CD4-positive, alpha-beta T cell treated with Interleukin-15 for 4 hours (primary cell): ENCODE measurements at regions not wholly inside any gene's neighbourhood (a gene's known extent, or its start where the extent isn't known, plus 50 kb on each side); places are given as distances from the start of the nearest gene placed in this dataset.

Source experiments
- DNase-seq: peaks from one replicate; pipeline ENCODE4 v3.0.0-alpha.2; 2020; ENCODE audit warnings: low spot score

- no peak for DNase-seq
These were observed 260.5 kb downstream of the CCDC85A start for GRCh38 chr2:56444339-56444738.

- DNase-seq: no peak
These were observed 264.7 kb downstream of the CCDC85A start for GRCh38 chr2:56448403-56449001.

- DNase-seq: no peak
These were observed 265.2 kb downstream of the CCDC85A start for GRCh38 chr2:56449002-56449431.

GRCh38 chr2:56449449-56449860 lies 265.7 kb downstream of the CCDC85A start:
- no peak for DNase-seq

- DNase-seq: no peak
These were observed 266.3 kb downstream of the CCDC85A start for GRCh38 chr2:56450047-56450446.

- DNase-seq: no peak
These were observed 267.0 kb downstream of the CCDC85A start for GRCh38 chr2:56450772-56451171.

GRCh38 chr2:56455642-56456041 lies 271.9 kb downstream of the CCDC85A start:
- no peak for DNase-seq

GRCh38 chr2:56456791-56457190 lies 273.0 kb downstream of the CCDC85A start:
- no peak for DNase-seq

GRCh38 chr2:56460508-56460907 lies 276.7 kb downstream of the CCDC85A start:
- DNase-seq: no peak

- DNase-seq: no peak
These were observed 280.3 kb downstream of the CCDC85A start for GRCh38 chr2:56464066-56464465.

- DNase-seq: no peak
These were observed 280.8 kb downstream of the CCDC85A start for GRCh38 chr2:56464613-56465012.

GRCh38 chr2:56465491-56465890 lies 281.7 kb downstream of the CCDC85A start:
- no peak for DNase-seq

GRCh38 chr2:56473524-56473923 lies 289.7 kb downstream of the CCDC85A start:
- DNase-seq: no peak

- DNase-seq: no peak
These were observed 290.8 kb downstream of the CCDC85A start for GRCh38 chr2:56474412-56475158.

GRCh38 chr2:56475191-56475590 lies 291.4 kb downstream of the CCDC85A start:
- DNase-seq: no peak

- DNase-seq: no peak
These were observed 292.8 kb downstream of the CCDC85A start for GRCh38 chr2:56476509-56477071.

- no peak for DNase-seq
These were observed 294.2 kb downstream of the CCDC85A start for GRCh38 chr2:56478027-56478426.

- no peak for DNase-seq
These were observed 299.3 kb downstream of the CCDC85A start for GRCh38 chr2:56483081-56483480.

- DNase-seq: no peak
These were observed 301.1 kb downstream of the CCDC85A start for GRCh38 chr2:56484906-56485305.

- no peak for DNase-seq
These were observed 316.5 kb downstream of the CCDC85A start for GRCh38 chr2:56500317-56500716.

- DNase-seq: no peak
These were observed 318.8 kb downstream of the CCDC85A start for GRCh38 chr2:56502616-56503015.

GRCh38 chr2:56505885-56506284 lies 322.1 kb downstream of the CCDC85A start:
- no peak for DNase-seq

- no peak for DNase-seq
These were observed 324.9 kb downstream of the CCDC85A start for GRCh38 chr2:56508662-56509061.
